Superior temporal gyrus (tissue), 1 donor: ENCODE measurements at regions not wholly inside any gene's neighbourhood (a gene's known extent, or its start where the extent isn't known, plus 50 kb on each side); places are given as distances from the start of the nearest gene placed in this dataset.

Source experiments
- DNase-seq: peaks from one replicate; pipeline ENCODE4 v3.0.0-alpha.2; 2016; ENCODE audit errors: extremely low spot score

- DNase-seq, result no peak
These were observed 703.6 kb downstream of the SLITRK6 start for GRCh38 chr13:85095418-85096272.

DNA sequence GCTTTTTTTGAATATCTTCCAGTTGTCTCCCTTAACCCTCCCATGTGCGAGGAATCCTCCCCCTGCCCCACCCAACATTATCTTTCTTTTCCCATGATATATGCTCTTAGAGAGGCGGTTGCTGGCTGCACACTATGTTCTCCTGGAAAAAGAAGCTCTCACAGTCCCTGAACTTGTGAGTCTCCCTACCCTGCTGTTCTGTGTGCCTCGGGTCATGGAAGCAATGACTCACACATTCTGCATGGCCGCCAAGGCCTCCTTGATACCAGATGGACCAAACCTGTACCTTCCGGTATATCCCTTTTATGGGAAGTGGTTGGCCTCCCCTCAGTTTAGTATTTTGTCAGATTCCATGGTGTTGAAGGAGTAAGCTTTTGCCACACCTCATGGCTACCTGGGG, 705.4 kb downstream of the SLITRK6 start:
- no peak for DNase-seq

- no peak for DNase-seq
These were observed 707.5 kb downstream of the SLITRK6 start for GRCh38 chr13:85091631-85092234.

DNA sequence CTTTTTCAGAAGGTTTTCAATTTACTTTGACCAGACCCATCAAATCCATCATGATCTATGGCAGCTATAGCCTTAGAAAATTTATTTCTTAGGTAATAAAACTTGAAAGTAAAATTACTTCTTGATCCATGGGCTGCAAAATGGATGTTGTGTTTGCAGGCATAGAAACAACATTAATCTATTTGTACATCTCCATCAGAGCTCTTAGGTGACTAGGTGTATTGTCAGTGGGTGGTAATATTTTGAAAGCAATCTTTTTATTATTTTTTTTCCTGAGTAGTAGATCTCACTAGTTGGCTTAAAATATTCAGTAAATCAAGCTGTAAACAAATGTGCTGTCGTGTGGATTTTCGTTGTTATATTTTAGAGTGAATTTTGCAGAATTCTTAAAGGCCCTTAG, 710.0 kb downstream of the SLITRK6 start:
- DNase-seq, result no peak

DNA sequence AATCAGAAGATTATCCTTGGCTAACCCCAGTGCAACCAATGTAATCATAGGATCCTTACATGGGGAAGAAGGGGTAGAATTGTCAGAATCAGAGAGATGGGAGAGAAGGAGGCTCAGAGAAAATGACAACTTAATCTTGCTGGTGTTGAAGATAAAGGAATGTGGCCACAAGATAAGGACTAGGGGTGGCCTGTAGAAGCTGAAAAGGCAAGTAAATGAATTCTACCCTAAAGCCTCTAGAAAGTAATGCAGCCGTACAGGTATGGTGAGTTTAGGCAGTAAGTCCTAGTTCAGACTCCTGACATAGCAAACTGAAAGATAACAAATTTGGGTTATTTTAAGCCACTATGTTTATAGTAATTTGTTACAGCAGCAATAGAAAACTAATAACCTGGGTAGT, 718.5 kb downstream of the SLITRK6 start:
- no peak for DNase-seq

DNA sequence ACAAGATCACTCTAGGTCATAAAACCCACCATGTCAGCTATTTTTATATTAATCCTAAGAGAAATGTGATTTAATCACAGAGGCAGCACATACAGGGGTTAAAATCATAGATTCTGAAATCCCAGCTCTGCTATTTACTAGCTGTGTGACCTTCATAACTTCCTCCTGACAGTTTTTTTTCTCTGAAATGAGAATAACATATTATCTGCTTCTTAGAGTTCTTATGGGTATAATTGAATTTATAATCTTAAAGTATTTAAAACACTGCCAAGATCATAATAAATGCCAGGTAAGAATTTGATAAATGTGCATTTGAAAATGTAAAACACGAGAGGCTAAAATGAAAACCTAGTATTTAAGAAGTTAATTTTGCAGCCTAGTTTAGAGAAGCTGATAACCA, 722.9 kb downstream of the SLITRK6 start:
- no peak for DNase-seq

GRCh38 chr13:85074543-85075313, 724.5 kb downstream of the SLITRK6 start:
- no peak for DNase-seq

DNA sequence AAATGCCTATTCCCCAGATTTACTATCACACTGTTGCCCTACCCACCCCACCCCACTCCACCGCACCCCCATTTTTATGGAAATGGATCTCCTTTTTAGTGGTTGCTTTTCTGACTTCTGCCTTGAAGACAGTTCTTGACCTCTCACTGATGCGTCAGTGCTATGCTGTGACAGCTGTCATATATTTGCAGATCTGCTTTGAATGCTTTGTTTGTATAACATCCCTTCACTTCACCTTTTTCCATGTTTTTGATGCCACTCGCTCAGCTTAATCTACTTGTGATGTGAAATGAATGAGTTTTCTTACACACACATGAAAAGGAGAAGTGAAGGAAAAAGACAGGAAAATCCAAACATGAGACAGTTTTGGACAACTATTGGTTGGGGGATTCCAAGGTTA, 731.0 kb downstream of the SLITRK6 start:
- DNase-seq, result no peak

GRCh38 chr13:85040215-85040614, 759.0 kb downstream of the SLITRK6 start:
- no peak for DNase-seq

DNA sequence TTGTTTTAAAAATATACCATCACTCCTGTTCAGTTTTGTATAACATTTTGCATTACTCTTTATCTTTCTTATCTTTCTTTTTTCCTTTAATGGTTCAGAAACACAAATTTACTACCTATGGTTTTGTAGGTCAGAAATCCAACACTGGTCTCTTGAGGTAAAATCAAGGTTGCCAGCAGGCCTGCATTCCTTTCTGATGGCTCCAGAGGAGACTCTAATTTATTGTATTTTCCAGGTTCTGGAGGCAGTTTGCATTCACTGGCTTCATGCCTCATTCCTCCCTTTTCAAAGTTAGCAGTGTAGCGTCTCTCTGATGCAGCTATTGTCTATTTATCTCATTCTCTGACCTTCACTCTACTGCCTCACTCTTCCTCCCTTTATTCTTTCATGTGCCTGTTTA, 767.4 kb downstream of the SLITRK6 start:
- no peak for DNase-seq

- no peak for DNase-seq
These were observed 771.2 kb downstream of the SLITRK6 start for GRCh38 chr13:85028035-85028434.

DNA sequence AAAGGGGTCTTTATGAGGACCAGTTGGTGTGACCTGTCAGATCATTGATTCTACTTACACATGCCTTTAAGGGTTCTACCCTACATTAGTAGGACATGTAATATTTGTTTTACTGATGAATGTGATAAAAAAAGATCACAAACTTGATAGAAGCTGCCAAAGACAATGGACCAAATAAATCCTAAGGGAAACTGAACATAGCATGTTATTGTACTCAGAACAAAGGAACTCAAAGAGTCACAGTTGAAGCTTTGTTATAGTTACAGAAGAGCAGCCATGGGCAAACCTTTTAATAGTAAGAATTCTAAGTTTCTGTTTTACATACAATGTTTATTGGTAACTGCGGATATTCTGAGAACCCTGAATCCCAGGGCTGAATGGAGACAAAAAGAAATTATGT, 780.1 kb downstream of the SLITRK6 start:
- peak; percentile 85 for DNase-seq

DNA sequence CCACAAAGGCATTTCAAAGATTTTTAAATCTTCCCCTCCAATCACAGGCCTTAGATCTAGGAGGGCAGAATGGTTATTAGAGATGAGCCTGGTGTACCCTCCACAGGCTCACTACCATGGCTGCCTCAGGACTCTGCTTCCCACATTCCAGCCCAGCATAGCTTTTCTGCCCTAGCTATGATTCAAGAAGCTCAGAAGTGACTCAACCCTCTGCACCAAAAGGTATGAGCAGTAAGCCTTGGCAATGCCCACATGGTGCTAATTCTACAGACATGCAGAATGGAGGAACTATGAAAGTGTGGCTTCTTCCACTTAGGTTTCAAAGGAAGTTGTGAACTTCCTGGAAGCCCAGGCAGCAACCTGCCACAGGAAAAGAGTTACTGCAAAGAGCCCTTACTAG, 786.2 kb downstream of the SLITRK6 start:
- DNase-seq, result no peak

- DNase-seq, result no peak
These were observed 789.8 kb downstream of the SLITRK6 start for GRCh38 chr13:85009447-85009846.

GRCh38 chr13:84999252-84999651, 800.0 kb downstream of the SLITRK6 start:
- DNase-seq, result no peak

DNA sequence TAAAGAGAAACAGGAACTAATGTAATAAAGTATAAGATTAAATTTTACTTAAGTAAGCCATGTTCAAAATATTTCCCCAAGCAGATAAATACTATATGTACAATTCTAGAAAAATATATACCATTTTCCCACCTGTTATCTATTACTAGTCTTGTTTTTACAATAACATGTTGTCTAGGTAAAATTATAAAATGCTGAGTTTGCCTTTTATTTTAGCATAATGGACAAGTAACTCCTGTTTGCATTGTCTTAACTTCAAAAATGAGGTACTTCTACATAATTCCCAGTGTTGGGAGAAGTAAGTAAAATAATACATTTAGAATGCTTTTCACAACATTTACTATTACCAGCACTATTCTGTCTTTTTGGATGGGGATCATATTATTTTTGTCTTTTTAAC, 800.5 kb downstream of the SLITRK6 start:
- DNase-seq, result no peak

DNA sequence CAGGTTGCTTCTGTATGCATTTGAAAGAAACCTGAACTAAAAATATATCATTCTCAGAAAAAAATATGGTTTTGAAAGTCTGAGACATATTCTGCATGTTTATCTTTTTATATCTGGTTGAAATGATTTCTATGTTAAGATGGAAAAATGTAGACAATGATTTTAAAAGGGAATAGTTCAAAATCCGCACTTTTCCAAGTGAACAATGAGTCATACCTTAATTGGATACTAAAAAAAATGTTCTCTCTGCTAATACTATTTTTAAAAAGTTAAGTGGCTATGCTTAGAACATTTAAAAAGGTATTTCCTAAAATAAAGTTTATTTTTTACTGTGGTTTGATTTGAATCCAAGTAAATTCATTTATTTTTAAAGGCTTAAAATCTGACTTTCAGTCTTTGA, 801.4 kb downstream of the SLITRK6 start:
- DNase-seq, result no peak

DNA sequence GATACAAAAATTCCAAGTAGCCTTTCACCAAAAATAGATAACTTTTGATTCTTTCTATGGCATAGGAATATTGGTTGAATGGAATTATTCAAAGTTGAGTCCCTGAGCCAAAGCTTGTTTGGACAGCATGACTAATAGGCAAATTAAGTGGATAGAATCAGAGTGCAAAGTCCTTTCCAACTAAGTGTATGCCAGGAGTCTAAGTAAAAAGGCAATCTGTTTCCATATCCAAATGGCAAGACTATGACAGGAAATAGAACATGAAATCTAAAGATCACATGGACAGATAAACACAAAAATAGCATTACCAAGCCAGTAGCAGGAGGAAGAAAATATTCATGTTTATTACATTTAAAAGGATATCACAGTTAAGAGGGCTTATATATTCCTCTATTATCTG, 804.6 kb downstream of the SLITRK6 start:
- no peak for DNase-seq

- DNase-seq, result no peak
These were observed 813.4 kb downstream of the SLITRK6 start for GRCh38 chr13:84985860-84986259.

GRCh38 chr13:84983321-84983720, 815.9 kb downstream of the SLITRK6 start:
- no peak for DNase-seq

GRCh38 chr13:84980571-84980970, 818.6 kb downstream of the SLITRK6 start:
- no peak for DNase-seq

DNA sequence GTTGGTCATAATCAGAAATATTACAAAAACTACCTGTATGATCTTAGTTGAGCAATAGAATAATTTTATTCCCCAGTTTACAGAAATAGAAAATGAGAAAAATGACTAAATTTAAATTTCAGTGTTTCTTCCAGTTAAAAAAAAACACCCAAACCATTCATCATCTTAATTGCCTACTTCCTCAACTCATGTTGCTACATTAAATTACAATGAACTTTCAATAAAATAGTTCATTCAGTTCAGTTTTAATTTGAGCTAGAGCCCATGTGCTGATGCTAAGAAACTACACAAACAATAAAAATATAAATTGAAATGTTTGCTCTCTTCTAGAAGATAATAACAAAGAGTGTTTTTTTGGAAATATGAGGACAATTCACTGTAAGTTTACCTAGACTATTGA, 820.4 kb downstream of the SLITRK6 start:
- no peak for DNase-seq

- DNase-seq, result no peak
These were observed 825.6 kb downstream of the SLITRK6 start for GRCh38 chr13:84973661-84974060.
